Stimulated activated CD4-positive, alpha-beta T cell treated with anti-CD3 and anti-CD28 coated beads, Interleukin-15, amount 100 ng/mL, for 24 hours (primary cell): ENCODE measurements at regions not wholly inside any gene's neighbourhood (a gene's known extent, or its start where the extent isn't known, plus 50 kb on each side); places are given as distances from the start of the nearest gene placed in this dataset.
"Not testable (repeated sequence)": the region's sequence is repeated elsewhere in the genome, so short reads cannot be mapped to it uniquely, and the experiment has no call there.

Experiments used
- DNase-seq: peaks from one replicate; pipeline ENCODE4 v3.0.0-alpha.2; 2020

GRCh38 chr20:11153819-11154218 lies 480.0 kb upstream of the JAG1 start:
- no peak for DNase-seq

GRCh38 chr20:11155156-11155756 lies 481.5 kb upstream of the JAG1 start:
- no peak for DNase-seq

GRCh38 chr20:11156922-11157321 lies 483.1 kb upstream of the JAG1 start:
- DNase-seq = no peak

GRCh38 chr20:11158146-11158545 lies 484.3 kb upstream of the JAG1 start:
- DNase-seq = no peak

DNA sequence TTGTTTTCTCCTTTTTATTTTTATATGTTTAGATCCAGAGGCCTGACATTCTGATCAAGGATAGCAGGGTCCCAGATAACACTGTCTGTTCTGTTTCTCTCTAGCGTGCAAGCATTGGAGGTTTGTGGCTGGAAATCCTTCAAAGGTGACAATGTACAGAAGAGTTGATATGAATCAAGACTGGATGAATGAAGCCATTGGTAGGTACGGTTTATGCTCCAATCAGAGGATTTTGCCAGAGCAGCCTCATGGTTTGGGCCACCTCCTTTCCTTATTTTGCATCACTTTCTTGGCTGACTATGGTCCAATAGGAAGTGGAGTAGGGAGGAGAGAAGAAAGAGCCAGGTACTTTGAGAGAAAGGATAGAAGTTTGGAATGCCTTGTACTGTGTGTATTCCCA lies 484.8 kb upstream of the JAG1 start:
- no peak for DNase-seq

GRCh38 chr20:11159728-11160127 lies 485.9 kb upstream of the JAG1 start:
- DNase-seq = no peak

DNA sequence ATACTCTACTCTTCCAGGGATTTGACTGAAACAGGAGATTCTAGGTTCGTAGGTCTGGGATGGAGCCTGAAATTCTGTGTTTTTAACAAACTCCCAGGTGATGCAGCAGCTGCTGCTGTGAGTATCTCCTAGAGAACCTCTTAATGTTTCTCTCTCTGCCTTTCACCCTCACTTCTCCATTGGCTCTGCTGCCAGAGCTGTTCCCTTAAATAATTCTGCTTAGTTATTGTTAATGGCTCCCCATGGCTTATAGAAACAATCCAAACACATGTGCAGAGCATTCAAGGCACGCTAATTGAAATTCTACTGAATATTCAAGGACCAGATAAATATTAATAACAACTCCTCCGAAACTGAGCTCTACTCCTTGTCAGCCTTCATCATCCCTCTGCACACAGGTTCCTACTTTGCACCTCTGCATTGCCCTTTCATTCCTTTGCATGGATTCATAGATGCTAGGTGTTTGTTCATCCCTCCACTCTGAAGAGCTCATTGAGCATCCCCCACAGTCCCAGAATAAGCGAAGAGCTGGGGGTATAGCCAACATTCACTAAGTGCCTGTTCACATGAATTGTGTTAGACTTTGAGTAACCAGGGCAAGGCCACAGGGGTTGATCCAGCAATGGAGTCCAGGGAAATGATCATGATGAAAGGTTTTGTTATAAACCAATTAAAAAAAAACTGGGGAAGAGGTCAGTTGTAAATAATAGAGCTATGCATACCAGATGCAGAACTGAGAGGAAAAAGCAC lies 488.4 kb upstream of the JAG1 start:
- no peak for DNase-seq

GRCh38 chr20:11165789-11166188 lies 492.0 kb upstream of the JAG1 start:
- no peak for DNase-seq

DNA sequence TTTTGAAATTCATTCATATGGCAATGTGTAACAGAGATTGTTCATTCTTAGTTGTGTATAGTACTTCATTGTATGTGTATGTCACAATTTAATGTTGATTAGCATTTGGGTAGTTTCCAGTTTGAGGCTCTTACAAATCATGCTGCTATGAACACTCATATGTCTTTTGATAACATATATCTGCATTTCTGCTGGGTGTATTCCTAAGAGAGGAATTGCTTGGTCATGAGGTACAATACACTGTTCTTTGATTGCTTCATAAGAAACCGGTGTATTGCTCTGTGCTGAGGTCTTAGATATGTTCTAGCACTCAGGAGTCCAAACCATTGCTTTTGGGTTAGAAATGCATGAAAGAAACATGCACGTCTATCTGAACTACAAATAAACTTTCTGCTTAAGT lies 492.9 kb upstream of the JAG1 start:
- DNase-seq = no peak

- DNase-seq = no peak
Observed at GRCh38 chr20:11168026-11168425, 494.2 kb upstream of the JAG1 start.

DNA sequence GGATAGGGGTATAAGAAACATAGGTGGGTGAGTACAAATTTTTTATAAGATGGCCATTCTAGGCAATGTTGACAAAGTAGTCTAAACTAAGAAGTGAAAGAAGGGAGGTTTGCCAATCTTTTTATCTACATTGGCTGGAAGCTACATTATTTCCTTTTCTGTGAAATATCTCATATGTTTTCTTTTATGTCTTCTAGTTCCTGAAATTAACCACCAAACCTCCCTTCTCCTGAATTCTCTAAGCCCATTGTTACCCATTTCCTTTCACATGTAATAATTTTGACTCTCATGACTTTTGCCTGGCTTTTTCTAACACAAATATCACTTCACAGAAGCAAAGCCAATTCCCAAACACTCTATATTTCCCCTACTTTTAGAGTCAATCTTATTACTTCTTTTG lies 496.2 kb upstream of the JAG1 start:
- no peak for DNase-seq

- DNase-seq = no peak
Observed at GRCh38 chr20:11170565-11170964, 496.8 kb upstream of the JAG1 start.

GRCh38 chr20:11172881-11173280 lies 499.1 kb upstream of the JAG1 start:
- DNase-seq = no peak

DNA sequence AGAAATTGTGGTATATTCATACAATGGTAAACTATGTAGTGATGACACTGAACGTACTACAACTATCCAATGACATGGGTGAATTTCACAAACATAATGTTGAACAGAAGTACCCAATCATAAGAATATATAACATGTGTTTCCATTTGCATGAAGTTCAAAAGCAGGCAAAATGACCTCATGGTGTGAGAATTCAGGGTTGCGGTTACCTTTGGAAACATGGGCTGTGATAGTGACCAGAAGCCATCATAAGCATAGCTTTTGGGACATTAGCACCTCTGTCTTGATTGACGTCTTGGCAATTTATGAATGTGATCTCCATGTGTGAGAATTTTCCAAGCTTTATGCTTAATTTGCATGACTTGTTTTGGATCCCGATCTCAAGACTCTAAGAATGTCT lies 500.1 kb upstream of the JAG1 start:
- DNase-seq = no peak

- DNase-seq = no peak
Observed at GRCh38 chr20:11174861-11175260, 501.1 kb upstream of the JAG1 start.

- no peak for DNase-seq
Observed at GRCh38 chr20:11176431-11176830, 502.6 kb upstream of the JAG1 start.

GRCh38 chr20:11178946-11179654 lies 505.3 kb upstream of the JAG1 start:
- DNase-seq = no peak

GRCh38 chr20:11180186-11180585 lies 506.4 kb upstream of the JAG1 start:
- DNase-seq = no peak

- not testable (repeated sequence) for DNase-seq
Observed at GRCh38 chr20:11181129-11181528, 507.3 kb upstream of the JAG1 start.

- DNase-seq = no peak
Observed at GRCh38 chr20:11181966-11182365, 508.2 kb upstream of the JAG1 start.

DNA sequence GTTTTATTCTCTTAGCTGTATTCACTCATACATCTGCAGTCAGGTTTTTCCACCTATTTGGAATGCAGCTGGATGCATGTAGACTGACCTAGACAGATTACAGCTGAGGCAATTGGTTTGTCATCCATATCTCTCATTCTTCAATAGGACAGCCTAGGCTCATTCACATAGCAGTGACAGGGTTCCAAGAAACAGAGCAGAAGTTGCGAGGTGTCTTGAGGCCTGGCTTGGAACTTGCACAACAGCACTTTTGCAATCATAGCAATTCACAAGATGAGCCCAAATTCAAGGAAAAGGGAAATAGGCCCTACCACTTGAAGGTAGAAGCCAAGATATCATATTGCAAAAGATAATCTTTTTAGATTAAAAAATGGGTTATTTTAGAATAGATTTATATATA lies 508.9 kb upstream of the JAG1 start:
- DNase-seq = no peak

- no peak for DNase-seq
Observed at GRCh38 chr20:11186301-11187008, 512.7 kb upstream of the JAG1 start.

DNA sequence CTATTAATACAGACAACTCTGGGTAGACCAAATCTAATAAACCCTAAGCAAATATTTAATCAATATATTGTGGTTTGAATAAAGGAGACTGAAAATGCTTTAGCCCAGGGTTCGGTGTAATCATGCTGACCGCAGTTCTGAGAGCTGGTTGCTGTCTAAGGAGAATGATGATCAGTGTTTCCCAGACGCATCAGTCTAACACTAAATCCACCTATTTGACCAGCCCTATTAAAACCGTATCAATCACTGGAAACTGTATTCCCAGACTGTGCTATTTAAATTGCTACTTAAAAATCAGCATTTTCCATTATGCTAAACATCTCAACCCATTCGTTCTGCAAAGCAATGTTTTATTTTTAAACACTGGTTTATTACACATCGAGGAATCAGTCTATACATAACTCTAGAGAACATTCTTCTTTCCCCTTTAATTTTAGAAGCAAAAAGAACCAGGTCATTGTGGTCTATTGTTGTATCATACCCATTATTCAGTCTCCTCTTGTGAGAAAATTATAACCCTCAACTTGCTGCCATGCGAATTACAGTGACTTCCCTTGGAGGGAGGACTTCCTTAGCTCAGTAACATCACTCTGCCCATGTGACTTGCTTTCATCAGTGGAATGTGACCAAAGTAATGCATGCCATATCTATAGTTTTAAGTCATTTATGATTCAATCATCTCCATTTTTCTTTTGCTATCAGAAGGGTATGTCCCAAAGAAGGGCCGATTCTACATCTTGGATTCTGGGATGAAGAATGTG lies 515.2 kb upstream of the JAG1 start:
- no peak for DNase-seq
